Nephron progenitor cell (in vitro differentiated cells): ENCODE measurements at regions not wholly inside any gene's neighbourhood (a gene's known extent, or its start where the extent isn't known, plus 50 kb on each side); places are given as distances from the start of the nearest gene placed in this dataset.

Experiments used
- DNase-seq: peaks from one replicate; pipeline ENCODE4 v3.0.0; 2021
- H3K27ac Mint-ChIP-seq: 2 replicates; pipeline ENCODE4 v1.8.0; 2021; ENCODE audit warnings: mild to moderate bottlenecking, moderate library complexity, mixed read lengths
- H3K27me3 Mint-ChIP-seq: 2 replicates; pipeline ENCODE4 v1.8.0; 2021; ENCODE audit warnings: mild to moderate bottlenecking, low read depth, mixed read lengths; ENCODE audit not compliant: poor library complexity
- H3K36me3 Mint-ChIP-seq: 2 replicates; pipeline ENCODE4 v1.8.0; 2021; ENCODE audit warnings: low read depth, mixed read lengths
- H3K4me1 Mint-ChIP-seq: 2 replicates; pipeline ENCODE4 v1.8.0; 2021; ENCODE audit warnings: mixed read lengths
- H3K4me3 Mint-ChIP-seq: 2 replicates; pipeline ENCODE4 v1.8.0; 2021; ENCODE audit warnings: mild to moderate bottlenecking, moderate library complexity, mixed read lengths
- H3K9me3 Mint-ChIP-seq: 2 replicates; pipeline ENCODE4 v1.8.0; 2021; ENCODE audit warnings: mild to moderate bottlenecking, moderate library complexity, mixed read lengths
- CTCF ChIP-seq: fragments of 200-600 bp; sonication (generic); IDR thresholded peaks from 2 replicates; pipeline ENCODE4 v1.5.0; 2021; ENCODE audit warnings: antibody characterized with exemption

DNA sequence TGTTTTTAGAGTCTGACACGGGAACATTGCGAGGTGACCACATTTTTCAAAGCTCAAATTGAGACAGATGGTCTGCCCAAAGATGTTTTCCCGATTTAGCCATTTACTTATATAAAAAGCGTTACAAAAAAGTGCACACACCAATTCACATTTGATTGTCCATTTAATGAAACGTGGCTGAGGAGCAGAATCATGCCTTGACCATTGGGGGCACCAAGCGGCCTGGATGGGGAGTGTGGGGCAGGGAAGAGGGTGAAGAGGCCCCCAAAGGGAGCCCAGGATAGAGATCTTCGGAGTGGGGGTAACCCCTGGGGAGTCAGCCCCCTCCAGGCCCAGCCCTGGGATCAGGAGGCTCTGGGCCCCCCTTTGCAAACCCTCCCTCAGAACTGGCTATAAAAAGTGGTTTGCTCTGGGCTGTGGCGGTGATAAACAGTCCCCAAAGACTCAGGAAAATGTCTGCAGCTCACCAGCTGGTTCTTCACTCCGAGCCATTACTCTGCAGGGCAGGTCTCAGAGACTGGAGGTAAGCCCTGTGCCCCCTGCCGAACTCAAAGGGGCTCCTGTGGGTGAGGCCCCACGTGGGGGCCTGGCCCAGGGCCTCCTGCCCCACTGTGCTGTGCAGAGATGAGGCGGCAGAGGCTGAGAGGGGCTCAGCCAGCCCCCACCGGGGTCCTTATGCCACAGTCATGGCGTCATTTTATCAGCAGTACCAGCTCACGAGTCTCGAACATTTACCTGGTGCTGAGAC, 105.9 kb upstream of the SEC14L1 start:
- peaks cover 20% of the 10 kb centered on the region for H3K9me3 Mint-ChIP-seq
- peaks cover 35% of the 10 kb centered on the region for H3K4me1 Mint-ChIP-seq
- TF ChIP-seq CTCF: no peak

DNA sequence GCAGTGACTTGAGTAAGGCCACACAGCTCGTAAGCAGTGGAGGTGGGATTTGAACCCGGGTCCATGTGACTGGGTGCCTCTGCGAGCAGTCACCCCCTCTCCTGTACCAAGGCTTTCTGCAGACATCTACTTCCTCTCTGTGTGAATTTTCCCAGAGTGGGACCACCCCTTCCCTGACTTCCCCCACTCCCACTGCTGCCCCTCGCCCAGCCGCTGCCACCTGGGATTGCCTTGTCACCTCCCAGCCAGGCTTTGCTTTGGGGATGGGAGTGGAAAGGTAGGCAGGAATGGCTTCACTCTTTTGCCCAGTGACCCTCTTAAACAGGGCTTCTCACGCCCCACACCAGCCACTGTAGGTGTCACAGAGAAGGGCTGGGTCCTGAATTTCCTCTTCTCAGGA, 105.2 kb upstream of the SEC14L1 start:
- Mint-ChIP-seq H3K27me3 (peaks cover 8% of the 10 kb centered on the region), H3K36me3 (peaks cover 4% of the 10 kb centered on the region), H3K27ac (no peak overlapping the region), H3K4me3 (no peak overlapping the region), H3K9me3 (peaks cover 20% of the 10 kb centered on the region), H3K4me1 (peaks cover 35% of the 10 kb centered on the region)
- no peak for TF ChIP-seq CTCF
- no peak for DNase-seq

More for the DNA sequence above, 105.9 kb upstream of the SEC14L1 start:
- peaks cover 4% of the 10 kb centered on the region for H3K36me3 Mint-ChIP-seq
- peak overlapping the region; percentile 89 for H3K27ac Mint-ChIP-seq
- DNase-seq: no peak
- H3K27me3 Mint-ChIP-seq: peaks cover 8% of the 10 kb centered on the region
- H3K4me3 Mint-ChIP-seq: no peak overlapping the region

DNA sequence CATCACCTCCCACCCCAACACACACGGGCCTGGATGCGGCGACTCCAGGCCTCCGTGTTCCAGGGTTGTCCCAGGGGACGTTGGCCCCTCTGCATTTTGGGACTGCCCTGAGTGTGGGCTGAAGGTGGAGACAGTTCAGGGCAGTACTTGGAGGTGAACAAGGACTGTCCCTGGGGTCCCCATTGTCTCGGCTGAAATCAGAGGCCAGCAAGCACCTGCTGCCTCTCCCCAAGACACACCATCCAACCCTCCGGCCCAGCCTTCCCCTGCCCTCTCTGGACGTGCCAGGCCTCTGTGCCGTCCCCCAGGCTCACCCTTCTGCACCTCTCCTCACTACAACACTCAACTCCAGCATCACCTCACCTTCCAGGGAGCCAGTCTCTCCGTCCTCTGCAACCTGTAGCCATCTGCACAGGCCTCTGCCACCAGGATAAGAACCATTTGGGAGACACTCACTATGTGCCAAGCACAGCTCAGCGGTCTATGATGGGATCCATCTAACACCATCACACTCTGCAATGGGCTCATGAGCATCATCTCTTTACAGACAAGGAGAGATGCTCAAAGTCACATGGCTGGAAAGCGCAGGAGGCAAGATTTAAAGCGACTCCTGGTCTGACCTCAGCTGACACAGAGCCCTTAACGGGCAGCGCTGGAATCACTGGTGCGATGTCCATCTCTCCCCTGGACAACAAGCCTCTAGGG, 104.5 kb upstream of the SEC14L1 start:
- Mint-ChIP-seq H3K27ac (peak overlapping the region; percentile 74), H3K9me3 (peaks cover 12% of the 10 kb centered on the region), H3K4me3 (no peak overlapping the region), H3K27me3 (peaks cover 8% of the 10 kb centered on the region), H3K36me3 (peaks cover 4% of the 10 kb centered on the region), H3K4me1 (peaks cover 35% of the 10 kb centered on the region)
- TF ChIP-seq CTCF: no peak
- DNase-seq: no peak

DNA sequence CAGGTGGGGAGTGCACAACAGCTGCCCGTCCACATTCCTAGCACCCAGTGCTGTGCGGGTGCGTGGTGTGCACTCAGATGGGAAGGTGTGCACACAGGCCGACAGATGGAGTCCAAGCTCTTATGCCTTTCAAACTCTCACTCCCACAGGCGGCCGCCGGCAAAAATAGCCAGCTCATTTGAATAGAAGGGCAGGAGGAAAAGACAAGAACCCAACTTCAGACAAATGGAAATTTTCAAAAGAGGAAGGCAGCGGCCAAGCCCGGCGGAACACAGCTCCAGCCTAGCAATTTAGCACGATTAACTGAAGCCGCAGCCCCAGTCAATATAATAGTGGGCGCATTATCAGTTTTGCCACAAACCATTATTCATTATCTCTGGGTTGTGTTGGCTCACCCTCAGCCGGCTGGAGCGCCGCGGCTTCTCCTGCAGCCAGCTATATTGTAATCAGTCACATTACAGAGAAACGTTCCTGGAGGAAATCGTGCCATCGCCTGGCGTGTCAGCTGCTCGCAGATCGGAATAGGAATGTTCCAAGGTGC, 103.9 kb upstream of the SEC14L1 start:
- Mint-ChIP-seq H3K9me3 (peaks cover 6% of the 10 kb centered on the region), H3K4me3 (no peak overlapping the region), H3K27ac (peak overlapping the region; percentile 58), H3K27me3 (peaks cover 8% of the 10 kb centered on the region), H3K36me3 (peaks cover 2% of the 10 kb centered on the region), H3K4me1 (peaks cover 35% of the 10 kb centered on the region)
- DNase-seq: no peak
- no peak for TF ChIP-seq CTCF

DNA sequence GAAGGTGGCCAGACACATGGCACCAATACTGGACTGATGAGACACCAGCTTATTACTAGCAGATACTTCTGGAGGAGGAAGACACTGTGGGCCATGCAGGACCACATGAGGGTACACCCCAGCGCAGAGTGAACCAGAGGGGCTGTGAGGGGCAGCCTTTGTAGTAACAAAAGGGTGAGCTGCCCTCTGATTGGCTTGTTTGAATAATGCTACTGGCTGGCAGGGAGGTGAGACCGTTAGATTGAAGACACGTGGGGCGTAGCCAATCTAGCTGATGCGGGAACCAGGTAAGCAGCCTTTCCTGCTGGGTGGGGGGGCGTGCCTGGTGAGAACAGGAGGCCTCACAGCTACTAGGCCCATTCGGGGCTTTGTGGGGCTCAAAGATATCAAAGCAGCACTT, 102.8 kb upstream of the SEC14L1 start:
- Mint-ChIP-seq H3K27me3 (peaks cover 8% of the 10 kb centered on the region), H3K4me1 (peaks cover 43% of the 10 kb centered on the region), H3K4me3 (no peak overlapping the region), H3K36me3 (no peaks in the 10 kb centered on the region), H3K27ac (no peak overlapping the region), H3K9me3 (peaks cover 2% of the 10 kb centered on the region)
- DNase-seq: no peak
- TF ChIP-seq CTCF: no peak
